HepG2 (cell line): ENCODE measurements at regions not wholly inside any gene's neighbourhood (a gene's known extent, or its start where the extent isn't known, plus 50 kb on each side); places are given as distances from the start of the nearest gene placed in this dataset.

ENCODE experiments used
- ATAC-seq: fragments of 200-7000 bp; cut with Tn5 transposase; 3 replicates; pipeline ENCODE4 v1.9.1; 2020; ENCODE audit warnings: mild to moderate bottlenecking, moderate library complexity
- BruUV-seq: library from RNA; stranded (reverse); fragments of 400-500 nt; replicated peaks from 2 replicates; lab custom pipeline; 2021; lab: Mats Ljungman, UMichigan
- CTCF ChIA-PET: fragments of 300-600 bp; formaldehyde crosslinking; extraction: SDS; loops from one replicate; lab custom pipeline; 2021; ENCODE audit warnings: low total read pairs, inconsistent platforms, low intra/inter-chr PET ratio; lab: Yijun Ruan, JAX
- POLR2A ChIA-PET: fragments of 350-600 bp; sonication (Branson Sonifier 250); formaldehyde crosslinking; loops from one replicate; lab custom pipeline; 2020; ENCODE audit warnings: antibody characterized with exemption, inconsistent platforms; lab: Yijun Ruan, JAX
- DNase-seq: peaks from one replicate; pipeline ENCODE4 v3.0.0-alpha.2; 2015; ENCODE audit warnings: low spot score
- FAIRE-seq: peaks from 3 replicates; lab custom pipeline; 2011; peaks lifted over from hg19 to GRCh38; lab: Jason Lieb, UNC
- H2AFZ ChIP-seq: one replicate; pipeline ENCODE4 v1.6.1; 2011; ENCODE audit warnings: low read length, inconsistent platforms
- H3K27ac ChIP-seq: fragments of 300-600 bp; 3 replicates; pipeline ENCODE4 v1.8.0; 2011; ENCODE audit warnings: mixed run types, mild to moderate bottlenecking, mixed read lengths, low read length, inconsistent platforms; ENCODE audit not compliant: insufficient read depth; ENCODE audit errors: extremely low read length
- H3K27me3 ChIP-seq, 2 experiments: fragments of 200-600 bp in 1 of 2; 2 replicates in 1 of 2; 3 replicates in 1 of 2; pipeline versions ENCODE4 v1.6.0 to v1.8.0; 2011; ENCODE audit warnings: low read length in 2 of 2, mild to moderate bottlenecking in 2 of 2, moderate library complexity in 2 of 2, inconsistent platforms in 1 of 2; ENCODE audit not compliant: insufficient read depth in 2 of 2, control insufficient read depth in 1 of 2
- H3K36me3 ChIP-seq, 2 experiments: fragments of 200-600 bp in 1 of 2; replicated peaks in 1 of 2; 2 replicates in 1 of 2; 3 replicates in 1 of 2; pipeline versions ENCODE4 v1.5.1 to v1.8.0; 2011; ENCODE audit warnings: low read length in 2 of 2, inconsistent platforms in 1 of 2; ENCODE audit not compliant: insufficient read depth in 2 of 2, control insufficient read depth in 1 of 2
- H3K4me1 ChIP-seq: 2 replicates; pipeline ENCODE4 v1.5.1; 2012; ENCODE audit warnings: low read length, inconsistent platforms; ENCODE audit not compliant: insufficient read depth
- H3K4me2 ChIP-seq: 2 replicates; pipeline ENCODE4 v1.6.0; 2011; ENCODE audit warnings: low read depth, low read length, inconsistent platforms
- H3K4me3 ChIP-seq, 3 experiments: fragments of 200-600 bp in 1 of 3; sonication (generic), shearing (Covaris generic) in 1 of 3; replicated peaks in 1 of 3; 2 replicates each; pipeline ENCODE4 v1.5.1; 2011 to 2016; ENCODE audit warnings: low read length in 3 of 3, inconsistent platforms in 2 of 3, low read depth in 2 of 3, mild to moderate bottlenecking in 2 of 3, control low read depth in 1 of 3, mixed read lengths in 1 of 3; ENCODE audit not compliant: insufficient read depth in 1 of 3
- H3K79me2 ChIP-seq: one replicate; pipeline ENCODE4 v1.6.1; 2011; ENCODE audit warnings: low read length, inconsistent platforms; ENCODE audit not compliant: insufficient read depth
- H3K9ac ChIP-seq: 2 replicates; pipeline ENCODE4 v1.6.0; 2011; ENCODE audit warnings: mild to moderate bottlenecking, low read depth, low read length, inconsistent platforms; ENCODE audit not compliant: insufficient read depth
- H3K9me3 ChIP-seq: 2 replicates; pipeline ENCODE4 v1.5.1; 2012; ENCODE audit warnings: mild to moderate bottlenecking, low read length
- H4K20me1 ChIP-seq: 2 replicates; pipeline ENCODE4 v1.6.0; 2011; ENCODE audit warnings: inconsistent platforms, mild to moderate bottlenecking, low read length, moderate library complexity; ENCODE audit not compliant: insufficient read depth
- ATF1 ChIP-seq: IDR thresholded peaks from 2 replicates; pipeline ENCODE4 v1.6.1; 2016; ENCODE audit warnings: mild to moderate bottlenecking, control low read depth
- BRCA1 ChIP-seq: sonication (generic); formaldehyde crosslinking; IDR thresholded peaks from 2 replicates; pipeline ENCODE4 v1.4.0; 2020; ENCODE audit warnings: missing genetic modification reagents
- FOXA1 ChIP-seq, 2 experiments: fragments of 450-650 bp in 1 of 2; sonication (generic) in 1 of 2; formaldehyde crosslinking in 1 of 2; IDR thresholded peaks; 2 replicates each; pipeline versions ENCODE4 v1.4.0 to v1.6.1; 2016 to 2020; ENCODE audit warnings: missing genetic modification reagents in 1 of 2
- KMT2B ChIP-seq: IDR thresholded peaks from 2 replicates; pipeline ENCODE4 v1.6.1; 2016; ENCODE audit warnings: missing genetic modification reagents, missing compliant biosample characterization
- MNT ChIP-seq: fragments of 450-650 bp; IDR thresholded peaks from 2 replicates; pipeline ENCODE4 v1.6.1; 2016
- NFIC ChIP-seq: IDR thresholded peaks from 2 replicates; pipeline ENCODE4 v1.6.1; 2012; ENCODE audit warnings: mild to moderate bottlenecking, low read length, inconsistent platforms
- SRY ChIP-seq: sonication (generic); formaldehyde crosslinking; IDR thresholded peaks from 2 replicates; pipeline ENCODE4 v1.8.0; 2022; ENCODE audit warnings: mild to moderate bottlenecking, missing genetic modification reagents
- TFDP2 ChIP-seq: sonication (generic); formaldehyde crosslinking; IDR thresholded peaks from 2 replicates; pipeline ENCODE4 v1.4.0; 2020; ENCODE audit warnings: missing genetic modification reagents
- ZHX1 ChIP-seq: sonication (generic); formaldehyde crosslinking; IDR thresholded peaks from 2 replicates; pipeline ENCODE4 v1.8.1; 2022; ENCODE audit warnings: low read depth, mild to moderate bottlenecking, missing genetic modification reagents
- ZNF331 ChIP-seq: sonication (generic); formaldehyde crosslinking; IDR thresholded peaks from 2 replicates; pipeline ENCODE4 v1.4.0; 2020; ENCODE audit warnings: missing genetic modification reagents
- ZNF543 ChIP-seq: sonication (generic); formaldehyde crosslinking; IDR thresholded peaks from 2 replicates; pipeline ENCODE4 v1.4.0; 2020; ENCODE audit warnings: mild to moderate bottlenecking, missing genetic modification reagents
- ZNF564 ChIP-seq: sonication (generic); formaldehyde crosslinking; IDR thresholded peaks from 2 replicates; pipeline ENCODE4 v1.8.1; 2023; ENCODE audit warnings: mild to moderate bottlenecking, missing genetic modification reagents
- ZNF629 ChIP-seq: sonication (generic); formaldehyde crosslinking; conservative IDR thresholded peaks from 2 replicates; pipeline ENCODE4 v1.5.0; 2020; ENCODE audit warnings: missing genetic modification reagents
- ZNF775 ChIP-seq: sonication (generic); formaldehyde crosslinking; IDR thresholded peaks from 2 replicates; pipeline ENCODE4 v1.4.0; 2020; ENCODE audit warnings: missing genetic modification reagents, mild to moderate bottlenecking, moderate library complexity, borderline replicate concordance
- WGBS: methylation state at CpG from one replicate; pipeline ENCODE4 v1.1.6; 2017; ENCODE audit warnings: low lambda C conversion rate; 5-methylcytosine and 5-hydroxymethylcytosine counted together
- in situ Hi-C: cut with HindIII; loops from 2 replicates; pipeline ENCODE4 v1.10.0; 2017; ENCODE audit warnings: low pct_unique_long_range_greater_than_20kb; ENCODE audit not compliant: extremely low pct_ligation_motif_present
- intact Hi-C: fragments of 100-400 bp; cut with micrococcal nuclease; formaldehyde crosslinking; loops from one replicate; pipeline ENCODE4 v1.10.0; 2022; ENCODE audit not compliant: unreplicated experiment

- no peak for TF ChIP-seq ZNF543 (CRISPR knock-in tag)
- TF ChIP-seq ZHX1 (CRISPR knock-in tag): no peak
- no peak for TF ChIP-seq ZNF564
- no peak for TF ChIP-seq ZNF775 (CRISPR knock-in tag)
- no peak for TF ChIP-seq MNT
- TF ChIP-seq NFIC: no peak
- TF ChIP-seq ZNF331: no peak
- TF ChIP-seq ATF1 (CRISPR knock-in tag): no peak
- no peak for TF ChIP-seq KMT2B (CRISPR knock-in tag)
- peak; percentile 74 for TF ChIP-seq ZNF629 (CRISPR knock-in tag)
- no peak for TF ChIP-seq TFDP2
- no peak for TF ChIP-seq BRCA1 (CRISPR knock-in tag)
- TF ChIP-seq SRY (CRISPR knock-in tag): no peak
- no peak for TF ChIP-seq FOXA1 (IDR thresholded peaks at IDR 0.05)
- TF ChIP-seq FOXA1 (CRISPR knock-in tag; IDR thresholded peaks at IDR 0.05): peak; percentile 23; the same call in 1 of the 2 replicates
- Histone ChIP-seq H2AFZ (no peak overlapping the region), H3K9me3 (no peaks in the 10 kb centered on the region), H3K79me2 (no peaks in the 10 kb centered on the region), H3K4me2 (0 out of 2 replicates have a peak overlapping the region, but pooled peaks have one; percentile 9), H3K4me3 (no peak overlapping the region), H4K20me1 (no peaks in the 10 kb centered on the region), H3K27me3 (no peaks in the 10 kb centered on the region), H3K36me3 (no peaks in the 10 kb centered on the region), H3K4me1 (peaks cover 24% of the 10 kb centered on the region), H3K9ac (no peak overlapping the region), H3K27ac (no peak overlapping the region)
- ATAC-seq: no peak; the same call in 2 of the 3 replicates
- WGBS: 22% methylated on average over 2 of the region's 2 CpGs
- DNase-seq: no peak
- in situ Hi-C loops (no loop called here), intact Hi-C loops (loop anchor here (10.0 kb wide), 1 partner anchor 566 kb away; no protein-coding TSS in a partner anchor)
- POLR2A ChIA-PET: interaction anchor here (0.7 kb wide), 1 partner anchor 501 kb away, joined by 3 read pairs; no protein-coding TSS in a partner anchor
- FAIRE-seq: no peak
- BruUV-seq: no TSS peak
- CTCF ChIA-PET: no interaction called here
These were observed 77.1 kb upstream of the PLXNC1 start for GRCh38 chr12:94071258-94071657.
